Caco-2 (cell line): ENCODE measurements at regions not wholly inside any gene's neighbourhood (a gene's known extent, or its start where the extent isn't known, plus 50 kb on each side); places are given as distances from the start of the nearest gene placed in this dataset.
"Not testable (repeated sequence)": the region's sequence is repeated elsewhere in the genome, so short reads cannot be mapped to it uniquely, and the experiment has no call there.

Source experiments
- BruUV-seq: library from RNA; stranded (reverse); fragments of 400-500 nt; replicated peaks from 2 replicates; lab custom pipeline; 2021; lab: Mats Ljungman, UMichigan
- CTCF ChIA-PET: fragments of 300-600 bp; sonication (Branson Sonifier 250); formaldehyde crosslinking; loops from one replicate; lab custom pipeline; 2022; ENCODE audit warnings: antibody characterized with exemption; lab: Charles Lee
- POLR2A ChIA-PET: fragments of 300-600 bp; sonication (Branson Sonifier 250); formaldehyde crosslinking; loops from one replicate; lab custom pipeline; 2022; ENCODE audit warnings: antibody characterized with exemption; lab: Charles Lee
- DNase-seq, 2 experiments: peaks; one replicate each; pipeline versions ENCODE4 v3.0.0 to v3.0.0-alpha.2; 2020 to 2022
- H3K27me3 ChIP-seq: replicated peaks from 2 replicates; pipeline ENCODE4 v1.6.0; 2011; ENCODE audit warnings: low read length; ENCODE audit not compliant: control insufficient read depth, insufficient read depth
- H3K36me3 ChIP-seq: 2 replicates; pipeline ENCODE4 v1.5.1; 2011; ENCODE audit warnings: low read length; ENCODE audit not compliant: control insufficient read depth, insufficient read depth
- H3K4me1 ChIP-seq: fragments of 250-450 bp; sonication (Bioruptor Pico); 2 replicates; pipeline ENCODE4 v1.5.1; 2020; ENCODE audit warnings: mild to moderate bottlenecking
- H3K4me3 ChIP-seq: 2 replicates; pipeline ENCODE4 v1.5.1; 2011; ENCODE audit warnings: low read depth, mild to moderate bottlenecking, control low read depth, low read length
- H3K9me3 ChIP-seq: fragments of 250-450 bp; sonication (Bioruptor Pico); 2 replicates; pipeline ENCODE4 v1.5.1; 2020; ENCODE audit warnings: mild to moderate bottlenecking, moderate library complexity
- H3K27ac Mint-ChIP-seq: one replicate; pipeline ENCODE4 v1.8.0; 2022; ENCODE audit warnings: mixed read lengths; ENCODE audit not compliant: unreplicated experiment
- H3K27me3 Mint-ChIP-seq: one replicate; pipeline ENCODE4 v1.8.0; 2022; ENCODE audit warnings: mixed read lengths; ENCODE audit not compliant: insufficient read depth, unreplicated experiment
- H3K36me3 Mint-ChIP-seq: one replicate; pipeline ENCODE4 v1.8.0; 2022; ENCODE audit warnings: mild to moderate bottlenecking, mixed read lengths; ENCODE audit not compliant: insufficient read depth, unreplicated experiment
- H3K4me1 Mint-ChIP-seq: one replicate; pipeline ENCODE4 v1.8.0; 2022; ENCODE audit warnings: low read depth, mixed read lengths; ENCODE audit not compliant: unreplicated experiment
- H3K4me3 Mint-ChIP-seq: one replicate; pipeline ENCODE4 v1.8.0; 2022; ENCODE audit warnings: mild to moderate bottlenecking, moderate library complexity, mixed read lengths; ENCODE audit not compliant: unreplicated experiment
- H3K9me3 Mint-ChIP-seq: one replicate; pipeline ENCODE4 v1.8.0; 2022; ENCODE audit warnings: mixed read lengths; ENCODE audit not compliant: unreplicated experiment
- intact Hi-C: fragments of 100-400 bp; cut with micrococcal nuclease; formaldehyde crosslinking; loops from one replicate; pipeline ENCODE4 v1.10.0; 2022; ENCODE audit not compliant: unreplicated experiment
- TF ChIP-seq, protein P1 (sequence below), 2 experiments: fragments of 200-600 bp in 1 of 2; IDR thresholded peaks; 1 replicate in 1 of 2; 2 replicates in 1 of 2; pipeline versions ENCODE4 v1.5.1 to v1.8.0; 2011 to 2022; ENCODE audit warnings: antibody characterized with exemption in 1 of 2, control low read depth in 1 of 2, inconsistent platforms in 1 of 2, low read depth in 1 of 2, low read length in 1 of 2, mild to moderate bottlenecking in 1 of 2, moderate library complexity in 1 of 2; ENCODE audit not compliant: insufficient read depth in 1 of 2, severe bottlenecking in 1 of 2, unreplicated experiment in 1 of 2

DNA sequence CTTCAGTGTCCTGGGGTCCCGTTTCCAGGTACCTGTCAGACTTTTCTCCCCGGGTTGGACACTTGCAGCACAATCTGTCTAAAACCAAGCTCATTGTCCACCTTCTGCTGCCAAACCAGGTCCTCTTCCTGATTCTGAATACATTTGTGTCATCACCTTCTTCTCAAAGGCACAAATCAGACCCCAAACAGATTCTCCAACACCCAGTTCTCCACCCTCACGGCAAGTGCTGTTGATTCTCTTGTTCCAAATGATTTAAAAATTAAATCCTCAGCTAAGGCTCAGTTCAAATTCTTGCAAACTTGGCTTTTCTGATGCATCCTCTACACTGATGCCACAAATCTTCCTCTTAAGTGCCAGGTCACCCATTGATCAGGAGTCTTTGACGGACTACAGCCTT, 122.5 kb upstream of the LDB2 start:
- DNase-seq: no peak
- intact Hi-C loops: no loop called here
- Histone ChIP-seq H3K36me3 (no peaks in the 10 kb centered on the region), H3K27me3 (no peaks in the 10 kb centered on the region), H3K4me3 (no peak overlapping the region), H3K4me1 (no peaks in the 10 kb centered on the region), H3K9me3 (no peaks in the 10 kb centered on the region)
- Mint-ChIP-seq H3K4me1 (no peaks in the 10 kb centered on the region), H3K36me3 (no peaks in the 10 kb centered on the region), H3K27ac (no peak overlapping the region), H3K9me3 (no peaks in the 10 kb centered on the region), H3K27me3 (peaks cover 9% of the 10 kb centered on the region), H3K4me3 (no peak overlapping the region)
- BruUV-seq: no TSS peak
- TF ChIP-seq, protein P1, sequence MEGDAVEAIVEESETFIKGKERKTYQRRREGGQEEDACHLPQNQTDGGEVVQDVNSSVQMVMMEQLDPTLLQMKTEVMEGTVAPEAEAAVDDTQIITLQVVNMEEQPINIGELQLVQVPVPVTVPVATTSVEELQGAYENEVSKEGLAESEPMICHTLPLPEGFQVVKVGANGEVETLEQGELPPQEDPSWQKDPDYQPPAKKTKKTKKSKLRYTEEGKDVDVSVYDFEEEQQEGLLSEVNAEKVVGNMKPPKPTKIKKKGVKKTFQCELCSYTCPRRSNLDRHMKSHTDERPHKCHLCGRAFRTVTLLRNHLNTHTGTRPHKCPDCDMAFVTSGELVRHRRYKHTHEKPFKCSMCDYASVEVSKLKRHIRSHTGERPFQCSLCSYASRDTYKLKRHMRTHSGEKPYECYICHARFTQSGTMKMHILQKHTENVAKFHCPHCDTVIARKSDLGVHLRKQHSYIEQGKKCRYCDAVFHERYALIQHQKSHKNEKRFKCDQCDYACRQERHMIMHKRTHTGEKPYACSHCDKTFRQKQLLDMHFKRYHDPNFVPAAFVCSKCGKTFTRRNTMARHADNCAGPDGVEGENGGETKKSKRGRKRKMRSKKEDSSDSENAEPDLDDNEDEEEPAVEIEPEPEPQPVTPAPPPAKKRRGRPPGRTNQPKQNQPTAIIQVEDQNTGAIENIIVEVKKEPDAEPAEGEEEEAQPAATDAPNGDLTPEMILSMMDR (IDR thresholded peaks at IDR 0.05; ENCODE audit: insufficient read depth in 1 of 2, low read depth in 1 of 2, low read length in 1 of 2, severe bottlenecking in 1 of 2, unreplicated experiment in 1 of 2): no peak
- CTCF ChIA-PET: no interaction called here
- POLR2A ChIA-PET: no interaction called here

DNA sequence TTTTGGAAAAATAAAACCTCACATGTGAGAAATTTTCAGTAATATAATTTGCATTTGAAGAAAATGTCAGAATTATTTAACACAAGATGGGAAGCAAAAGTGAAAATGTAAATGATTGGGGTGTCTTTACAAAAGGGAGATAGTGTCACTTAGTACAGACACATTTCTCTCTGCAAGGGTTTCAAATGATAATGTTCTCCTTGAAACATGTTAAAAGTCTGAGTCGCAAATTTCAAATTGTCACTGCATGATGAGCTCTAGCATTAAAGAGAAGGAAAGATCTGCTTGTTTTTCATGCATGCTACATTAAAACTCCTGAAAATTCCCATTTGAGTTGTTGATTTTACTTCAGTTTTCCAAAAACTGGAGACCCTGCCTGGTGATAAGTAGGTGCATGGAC, 122.0 kb upstream of the LDB2 start:
- intact Hi-C loops: no loop called here
- no peak for DNase-seq
- Mint-ChIP-seq H3K27me3 (peaks cover 9% of the 10 kb centered on the region), H3K36me3 (no peaks in the 10 kb centered on the region), H3K9me3 (no peaks in the 10 kb centered on the region), H3K27ac (no peak overlapping the region), H3K4me1 (no peaks in the 10 kb centered on the region), H3K4me3 (no peak overlapping the region)
- POLR2A ChIA-PET: no interaction called here
- BruUV-seq: no TSS peak
- H3K9me3 ChIP-seq: no peaks in the 10 kb centered on the region
- CTCF ChIA-PET: no interaction called here
- H3K27me3 ChIP-seq: no peaks in the 10 kb centered on the region
- TF ChIP-seq, protein P1 (IDR thresholded peaks at IDR 0.05; ENCODE audit: insufficient read depth in 1 of 2, low read depth in 1 of 2, low read length in 1 of 2, severe bottlenecking in 1 of 2, unreplicated experiment in 1 of 2): no peak
- no peaks in the 10 kb centered on the region for H3K36me3 ChIP-seq
- no peak overlapping the region for H3K4me3 ChIP-seq
- no peaks in the 10 kb centered on the region for H3K4me1 ChIP-seq

DNA sequence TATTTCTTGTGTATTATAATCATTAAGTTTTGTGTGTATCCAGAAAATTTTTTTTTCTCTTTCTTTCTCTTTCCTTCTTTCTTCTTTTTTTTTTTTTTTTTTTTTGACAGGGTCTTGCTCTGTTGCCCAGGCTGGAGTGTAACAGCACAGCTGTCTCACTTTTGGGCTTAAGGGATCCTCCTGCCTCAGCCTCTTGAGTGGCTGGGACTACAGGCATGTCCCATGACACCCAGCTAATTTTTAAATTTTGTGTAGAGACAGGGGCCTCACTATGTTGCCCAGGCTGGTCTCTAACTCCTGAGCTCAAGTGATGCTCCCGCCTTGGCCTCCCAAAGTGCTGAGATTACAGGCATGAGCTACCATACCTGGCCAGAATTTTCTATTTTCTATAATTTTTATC, 120.2 kb upstream of the LDB2 start:
- H3K36me3 Mint-ChIP-seq, CTCF ChIA-PET, H3K27ac Mint-ChIP-seq, H3K4me3 Mint-ChIP-seq, H3K27me3 Mint-ChIP-seq, BruUV-seq, intact Hi-C loops, H3K36me3 ChIP-seq, DNase-seq, H3K9me3 ChIP-seq, H3K4me1 ChIP-seq, H3K4me3 ChIP-seq, H3K9me3 Mint-ChIP-seq, H3K27me3 ChIP-seq, H3K4me1 Mint-ChIP-seq, POLR2A ChIA-PET: not testable (repeated sequence)

DNA sequence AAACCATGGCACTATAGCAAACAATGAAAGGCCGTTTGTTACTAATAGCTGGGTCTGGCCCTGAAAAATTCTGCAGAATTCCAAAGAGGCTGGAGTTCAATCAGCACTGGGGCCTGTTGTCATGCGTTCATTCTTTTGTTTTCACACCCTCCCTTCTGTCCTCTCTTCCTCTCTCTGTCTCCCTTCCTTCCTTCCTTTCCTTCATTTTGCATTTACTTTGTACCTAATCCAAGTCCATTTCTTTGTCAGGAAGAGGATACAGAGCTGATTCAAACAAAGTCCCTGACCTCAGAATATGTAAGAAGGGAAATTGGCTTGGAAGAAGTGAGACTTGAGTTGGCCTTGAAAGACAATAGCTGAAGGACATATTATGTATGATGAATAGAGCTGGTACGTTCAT, 119.6 kb upstream of the LDB2 start:
- H3K4me3 Mint-ChIP-seq: no peak overlapping the region
- H3K27me3 Mint-ChIP-seq: peaks cover 9% of the 10 kb centered on the region
- H3K36me3 Mint-ChIP-seq: no peaks in the 10 kb centered on the region
- Histone ChIP-seq H3K9me3 (no peaks in the 10 kb centered on the region), H3K27me3 (no peaks in the 10 kb centered on the region), H3K4me3 (no peak overlapping the region), H3K4me1 (no peaks in the 10 kb centered on the region), H3K36me3 (no peaks in the 10 kb centered on the region)
- intact Hi-C loops: no loop called here
- no peak overlapping the region for H3K27ac Mint-ChIP-seq
- TF ChIP-seq, protein P1 (IDR thresholded peaks at IDR 0.05; ENCODE audit: insufficient read depth in 1 of 2, low read depth in 1 of 2, low read length in 1 of 2, severe bottlenecking in 1 of 2, unreplicated experiment in 1 of 2): no peak
- H3K4me1 Mint-ChIP-seq: no peaks in the 10 kb centered on the region
- no peak for DNase-seq
- ChIA-PET POLR2A (no interaction called here), CTCF (no interaction called here)
- BruUV-seq: no TSS peak
- H3K9me3 Mint-ChIP-seq: no peaks in the 10 kb centered on the region
